Endothelial cell of umbilical vein (primary cell): ENCODE measurements at regions not wholly inside any gene's neighbourhood (a gene's known extent, or its start where the extent isn't known, plus 50 kb on each side); places are given as distances from the start of the nearest gene placed in this dataset.

Experiments
- BruUV-seq: library from RNA; stranded (reverse); fragments of 400-500 nt; replicated peaks from 2 replicates; lab custom pipeline; 2021; lab: Mats Ljungman, UMichigan
- CTCF ChIA-PET: fragments of 300-600, 350-600 bp; sonication (Branson Sonifier 250); formaldehyde crosslinking; loops from one replicate; lab custom pipeline; 2021; ENCODE audit warnings: antibody characterized with exemption, inconsistent platforms; lab: Charles Lee
- POLR2A ChIA-PET: fragments of 300-600, 350-600 bp; sonication (Branson Sonifier 250); formaldehyde crosslinking; loops from one replicate; lab custom pipeline; 2021; ENCODE audit warnings: antibody characterized with exemption, inconsistent platforms; lab: Charles Lee
- DNase-seq: peaks from one replicate; pipeline ENCODE4 v3.0.0-alpha.2; 2011; ENCODE audit warnings: low read depth, low spot score
- FAIRE-seq: peaks from 2 replicates; lab custom pipeline; 2011; peaks lifted over from hg19 to GRCh38; lab: Jason Lieb, UNC
- H2AFZ ChIP-seq: 2 replicates; pipeline ENCODE4 v1.6.0; 2012; ENCODE audit warnings: low read depth, low read length, control low read depth, inconsistent platforms
- H3K27ac ChIP-seq: 2 replicates; pipeline ENCODE4 v1.5.1; 2011; ENCODE audit warnings: low read depth, mild to moderate bottlenecking, control low read depth, low read length, moderate library complexity; ENCODE audit not compliant: insufficient read depth
- H3K27me3 ChIP-seq, 2 experiments: 2 replicates each; pipeline versions ENCODE4 v1.6.0 to v1.6.1; 2011; ENCODE audit warnings: low read length in 2 of 2, mixed read lengths in 1 of 2; ENCODE audit not compliant: control insufficient read depth in 2 of 2, insufficient read depth in 2 of 2
- H3K36me3 ChIP-seq, 2 experiments: 2 replicates in 1 of 2; 3 replicates in 1 of 2; pipeline ENCODE4 v1.5.1; 2011; ENCODE audit warnings: low read length in 2 of 2, mild to moderate bottlenecking in 1 of 2, moderate library complexity in 1 of 2; ENCODE audit not compliant: control insufficient read depth in 2 of 2, insufficient read depth in 2 of 2; ENCODE audit errors: extremely low read depth in 1 of 2
- H3K4me1 ChIP-seq: 3 replicates; pipeline ENCODE4 v1.5.1; 2011; ENCODE audit warnings: mild to moderate bottlenecking, low read length; ENCODE audit not compliant: control insufficient read depth, insufficient read depth; ENCODE audit errors: extremely low read depth
- H3K4me2 ChIP-seq: 2 replicates; pipeline ENCODE4 v1.6.1; 2011; ENCODE audit warnings: low read length, control low read depth, mixed read lengths; ENCODE audit not compliant: insufficient read depth
- H3K4me3 ChIP-seq, 3 experiments: fragments of 200-600 bp in 1 of 3; sonication (generic), shearing (Covaris generic) in 1 of 3; replicated peaks in 1 of 3; 2 replicates each; pipeline ENCODE4 v1.5.1; 2011 to 2016; ENCODE audit warnings: control low read depth in 3 of 3, low read length in 3 of 3, mild to moderate bottlenecking in 2 of 3, inconsistent platforms in 1 of 3, low read depth in 1 of 3, moderate library complexity in 1 of 3; ENCODE audit not compliant: insufficient read depth in 1 of 3
- H3K79me2 ChIP-seq: 2 replicates; pipeline ENCODE4 v1.6.0; 2012; ENCODE audit warnings: low read length, inconsistent platforms; ENCODE audit not compliant: control insufficient read depth, insufficient read depth
- H3K9ac ChIP-seq: replicated peaks from 2 replicates; pipeline ENCODE3; 2011; ENCODE audit warnings: low read length, control low read depth; ENCODE audit not compliant: insufficient read depth; ENCODE audit errors: extremely low read depth
- H3K9me1 ChIP-seq: replicated peaks from 3 replicates; pipeline ENCODE4 v1.6.0; 2011; ENCODE audit warnings: mild to moderate bottlenecking, low read length; ENCODE audit not compliant: control insufficient read depth, insufficient read depth; ENCODE audit errors: extremely low read depth
- H3K9me3 ChIP-seq: replicated peaks from 2 replicates; pipeline ENCODE4 v1.5.1; 2012; ENCODE audit warnings: low read length, inconsistent platforms; ENCODE audit not compliant: control insufficient read depth, insufficient read depth
- H4K20me1 ChIP-seq: replicated peaks from 2 replicates; pipeline ENCODE3; 2011; ENCODE audit warnings: mild to moderate bottlenecking, low read length; ENCODE audit not compliant: control insufficient read depth, insufficient read depth; ENCODE audit errors: extremely low read depth
- EZH2 ChIP-seq: IDR thresholded peaks from 2 replicates; pipeline ENCODE4 v1.6.1; 2012; ENCODE audit warnings: borderline replicate concordance, low read depth, mild to moderate bottlenecking, moderate library complexity, low read length, inconsistent platforms; ENCODE audit not compliant: severe bottlenecking
- FOS ChIP-seq: IDR thresholded peaks from 2 replicates; pipeline ENCODE4 v1.6.1; 2011; ENCODE audit warnings: mild to moderate bottlenecking, low read length, moderate library complexity, borderline replicate concordance; ENCODE audit not compliant: insufficient read depth
- GATA2 ChIP-seq: IDR thresholded peaks from 2 replicates; pipeline ENCODE4 v1.7.0; 2011; ENCODE audit warnings: low read depth, mild to moderate bottlenecking, moderate library complexity, mixed read lengths, low read length; ENCODE audit not compliant: insufficient read length, insufficient read depth
- JUN ChIP-seq: IDR thresholded peaks from 2 replicates; pipeline ENCODE4 v1.6.1; 2011; ENCODE audit warnings: borderline replicate concordance, low read depth; ENCODE audit not compliant: insufficient read length, insufficient read depth
- MAX ChIP-seq: IDR thresholded peaks from 2 replicates; pipeline ENCODE4 v1.6.1; 2011; ENCODE audit not compliant: insufficient read depth, insufficient read length
- MYC ChIP-seq: IDR thresholded peaks from one replicate; pipeline ENCODE4 v1.6.1; 2011; ENCODE audit warnings: mild to moderate bottlenecking, low read depth, low read length
- POLR2A ChIP-seq: IDR thresholded peaks from 2 replicates; pipeline ENCODE4 v1.6.1; 2012; ENCODE audit warnings: low read depth, mild to moderate bottlenecking, control low read depth, low read length
- POLR2AphosphoS5 ChIP-seq: IDR thresholded peaks from 2 replicates; pipeline ENCODE4 v1.6.1; 2012; ENCODE audit warnings: low read depth, mild to moderate bottlenecking, control low read depth, low read length, moderate library complexity; ENCODE audit not compliant: insufficient read depth
- dilution Hi-C: fragments of 300-500 bp; cut with MboI; formaldehyde crosslinking; loops from one replicate; pipeline ENCODE4 v1.15.0; 2019; ENCODE audit warnings: low sequenced_read_pairs; ENCODE audit not compliant: extremely low pct_ligation_motif_present
- intact Hi-C: fragments of 100-400 bp; cut with micrococcal nuclease; formaldehyde crosslinking; loops from one replicate; pipeline ENCODE4 v1.10.0; 2022
- TF ChIP-seq, protein P1 (sequence below), 2 donors: IDR thresholded peaks; 1 replicate in 1 of 2; 2 replicates in 1 of 2; pipeline ENCODE4 v1.5.1; 2011; ENCODE audit warnings: low read length in 2 of 2, mild to moderate bottlenecking in 2 of 2, moderate library complexity in 2 of 2, control low read depth in 1 of 2, inconsistent platforms in 1 of 2, low read depth in 1 of 2; ENCODE audit not compliant: insufficient read depth in 1 of 2; ENCODE audit errors: extremely low read depth in 1 of 2

DNA sequence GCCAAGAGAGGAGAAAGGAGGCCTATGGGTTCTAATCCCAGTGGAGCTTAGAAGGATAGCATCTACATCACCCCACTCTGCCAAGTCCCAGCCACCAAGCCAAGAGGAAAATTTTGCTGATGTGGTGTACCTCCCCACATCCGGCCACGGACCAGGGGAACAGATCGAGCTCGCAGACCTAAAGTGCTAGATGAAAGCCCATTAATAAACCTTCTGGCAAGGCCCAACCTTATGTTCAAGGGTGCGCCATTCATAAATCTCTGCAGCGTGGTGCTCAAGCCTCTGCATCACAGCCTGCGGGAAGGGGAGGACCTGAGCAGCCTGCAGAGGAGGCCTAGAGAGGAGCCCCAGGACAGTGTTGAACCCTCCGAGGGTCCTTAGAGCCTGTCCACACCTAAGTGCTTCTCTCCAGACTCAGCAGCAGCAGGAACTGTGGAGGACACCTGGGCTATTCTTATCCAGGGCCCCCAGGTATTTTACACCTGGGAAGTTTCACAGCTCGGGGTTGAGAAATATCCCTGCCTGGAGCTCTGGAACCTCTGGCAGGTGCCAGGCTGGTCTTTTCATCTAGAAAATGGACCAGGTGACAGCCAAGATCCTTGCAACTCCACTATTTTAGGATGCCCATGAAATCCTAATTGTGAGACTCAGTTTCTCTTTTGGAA, 68.0 kb downstream of the MRPL46 start:
- Histone ChIP-seq H3K4me3 (no peak overlapping the region), H3K9ac (no peak overlapping the region)
- dilution Hi-C loops, result no loop called here

More for the DNA sequence above, 68.0 kb downstream of the MRPL46 start:
- Histone ChIP-seq H3K9me1 (no peaks in the 10 kb centered on the region), H4K20me1 (no peaks in the 10 kb centered on the region), H2AFZ (no peak overlapping the region), H3K4me2 (no peak overlapping the region), H3K27me3 (no peaks in the 10 kb centered on the region), H3K79me2 (no peaks in the 10 kb centered on the region), H3K4me1 (no peaks in the 10 kb centered on the region), H3K27ac (no peak overlapping the region), H3K9me3 (no peaks in the 10 kb centered on the region), H3K36me3 (no peaks in the 10 kb centered on the region)
- CTCF ChIA-PET, result no interaction called here
- no TSS peak for BruUV-seq
- TF ChIP-seq FOS (no peak), POLR2AphosphoS5 (no peak), POLR2A (no peak), MYC (no peak), EZH2 (no peak), MAX (no peak), JUN (no peak), GATA2 (no peak)
- TF ChIP-seq, protein P1, sequence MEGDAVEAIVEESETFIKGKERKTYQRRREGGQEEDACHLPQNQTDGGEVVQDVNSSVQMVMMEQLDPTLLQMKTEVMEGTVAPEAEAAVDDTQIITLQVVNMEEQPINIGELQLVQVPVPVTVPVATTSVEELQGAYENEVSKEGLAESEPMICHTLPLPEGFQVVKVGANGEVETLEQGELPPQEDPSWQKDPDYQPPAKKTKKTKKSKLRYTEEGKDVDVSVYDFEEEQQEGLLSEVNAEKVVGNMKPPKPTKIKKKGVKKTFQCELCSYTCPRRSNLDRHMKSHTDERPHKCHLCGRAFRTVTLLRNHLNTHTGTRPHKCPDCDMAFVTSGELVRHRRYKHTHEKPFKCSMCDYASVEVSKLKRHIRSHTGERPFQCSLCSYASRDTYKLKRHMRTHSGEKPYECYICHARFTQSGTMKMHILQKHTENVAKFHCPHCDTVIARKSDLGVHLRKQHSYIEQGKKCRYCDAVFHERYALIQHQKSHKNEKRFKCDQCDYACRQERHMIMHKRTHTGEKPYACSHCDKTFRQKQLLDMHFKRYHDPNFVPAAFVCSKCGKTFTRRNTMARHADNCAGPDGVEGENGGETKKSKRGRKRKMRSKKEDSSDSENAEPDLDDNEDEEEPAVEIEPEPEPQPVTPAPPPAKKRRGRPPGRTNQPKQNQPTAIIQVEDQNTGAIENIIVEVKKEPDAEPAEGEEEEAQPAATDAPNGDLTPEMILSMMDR (IDR thresholded peaks at IDR 0.05; ENCODE audit: extremely low read depth in 1 of 2, insufficient read depth in 1 of 2, low read depth in 1 of 2, low read length in 2 of 2), result no peak
- POLR2A ChIA-PET, result no interaction called here
- no peak for FAIRE-seq
- DNase-seq, result no peak
- intact Hi-C loops, result no loop called here
